ENCODE measurements at regions not wholly inside any gene's neighbourhood (a gene's known extent, or its start where the extent isn't known, plus 50 kb on each side); places are given as distances from the start of the nearest gene placed in this dataset.
A peak's percentile ranks its signal among the peaks of the same experiment; 100 is the strongest.
"Not testable (repeated sequence)": the region's sequence is repeated elsewhere in the genome, so short reads cannot be mapped to it uniquely, and the experiment has no call there.

DNA sequence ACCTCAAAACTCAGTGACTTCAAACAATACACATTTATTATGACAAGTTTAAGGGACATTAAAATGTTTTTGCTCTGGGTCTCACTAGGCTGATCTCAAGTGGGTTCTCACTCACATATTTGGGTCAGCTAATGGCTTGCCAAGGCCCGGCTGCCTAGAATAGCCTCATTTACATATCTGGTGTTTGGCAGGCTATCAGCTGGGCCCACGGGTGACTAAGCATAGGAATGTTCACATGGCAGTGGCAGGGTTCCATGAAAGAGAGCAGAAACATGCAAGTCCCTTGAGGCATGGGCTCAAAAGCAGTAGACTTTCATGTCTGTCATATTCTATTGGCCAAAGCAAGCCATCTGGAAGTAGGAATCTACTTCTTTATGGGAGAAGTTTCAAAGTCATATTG lies 492.6 kb downstream of the KCNT2 start:
- DNase-seq (ENCODE audit: low spot score) = peak; percentile 78
- no peak for TF ChIP-seq CTCF (IDR thresholded peaks at IDR 0.05)
- H3K27ac ChIP-seq = no peak overlapping the region
- no peak overlapping the region for H3K4me3 ChIP-seq

DNA sequence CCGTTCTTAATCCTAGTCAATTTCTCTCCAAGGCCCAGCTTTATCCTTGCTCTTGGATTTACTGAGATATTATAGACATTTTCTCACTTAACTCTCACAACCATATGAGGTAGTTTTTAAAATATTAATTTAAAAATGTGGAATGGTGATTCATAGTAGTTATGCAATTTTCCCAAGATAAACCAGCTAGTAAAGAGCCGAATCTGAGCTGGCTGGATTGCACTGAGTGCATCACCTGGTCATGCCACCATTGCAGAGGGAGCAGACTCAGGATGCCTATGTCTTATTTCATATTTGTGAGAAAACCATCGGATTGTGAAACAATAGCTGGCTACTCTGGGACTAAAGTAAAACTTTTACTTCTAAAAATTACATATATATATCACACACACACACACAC lies 494.0 kb downstream of the KCNT2 start:
- Histone ChIP-seq H3K27ac (no peak overlapping the region), H3K4me3 (no peak overlapping the region)
- no peak for TF ChIP-seq CTCF (IDR thresholded peaks at IDR 0.05)
- DNase-seq (ENCODE audit: low spot score) = no peak

- not testable (repeated sequence) for H3K27ac ChIP-seq; DNase-seq (ENCODE audit: low spot score); H3K4me3 ChIP-seq
Observed at GRCh38 chr1:196108990-196109389, 499.2 kb downstream of the KCNT2 start.

DNA sequence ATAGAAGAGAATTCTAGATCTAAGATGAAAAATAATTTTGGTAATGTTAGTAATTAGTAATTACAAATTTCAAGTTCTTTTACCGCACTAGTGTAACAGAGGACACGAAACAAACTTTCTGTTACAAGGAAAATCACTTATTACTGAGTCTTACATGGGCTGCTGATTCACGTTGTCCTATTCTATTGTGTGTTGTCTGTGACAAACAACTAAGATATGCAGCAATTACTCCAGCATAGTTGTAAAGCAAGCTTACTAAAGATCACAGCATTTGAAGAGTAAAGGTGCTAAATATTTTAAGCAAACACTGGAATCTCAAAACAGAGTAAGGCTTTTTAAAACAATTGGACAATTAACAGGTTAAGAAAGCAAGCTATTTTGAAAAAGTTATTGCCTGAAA lies 502.3 kb downstream of the KCNT2 start:
- no peak overlapping the region for H3K27ac ChIP-seq
- H3K4me3 ChIP-seq = no peak overlapping the region
- DNase-seq (ENCODE audit: low spot score) = no peak
- no peak for TF ChIP-seq CTCF (IDR thresholded peaks at IDR 0.05)

DNA sequence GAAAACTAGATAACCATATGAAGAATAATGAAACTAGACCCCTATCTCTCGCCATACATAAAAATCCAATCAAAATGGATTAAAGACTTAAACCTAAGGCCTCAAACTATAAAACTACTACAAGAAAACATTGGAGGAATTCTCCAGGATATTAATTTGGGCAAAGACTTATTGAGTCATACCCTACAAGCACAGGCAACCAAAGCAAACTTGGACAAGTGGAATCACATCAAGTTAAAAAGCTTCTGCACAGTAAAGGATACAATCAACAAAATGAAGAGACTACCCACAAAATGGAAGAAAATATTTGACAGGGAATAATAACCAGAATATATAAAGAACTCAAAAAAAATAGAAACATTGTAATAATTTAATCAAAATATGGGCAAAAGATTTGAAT lies 505.4 kb downstream of the KCNT2 start:
- no peak overlapping the region for H3K4me3 ChIP-seq
- no peak overlapping the region for H3K27ac ChIP-seq
- no peak for DNase-seq (ENCODE audit: low spot score)
- no peak for TF ChIP-seq CTCF (IDR thresholded peaks at IDR 0.05)

DNA sequence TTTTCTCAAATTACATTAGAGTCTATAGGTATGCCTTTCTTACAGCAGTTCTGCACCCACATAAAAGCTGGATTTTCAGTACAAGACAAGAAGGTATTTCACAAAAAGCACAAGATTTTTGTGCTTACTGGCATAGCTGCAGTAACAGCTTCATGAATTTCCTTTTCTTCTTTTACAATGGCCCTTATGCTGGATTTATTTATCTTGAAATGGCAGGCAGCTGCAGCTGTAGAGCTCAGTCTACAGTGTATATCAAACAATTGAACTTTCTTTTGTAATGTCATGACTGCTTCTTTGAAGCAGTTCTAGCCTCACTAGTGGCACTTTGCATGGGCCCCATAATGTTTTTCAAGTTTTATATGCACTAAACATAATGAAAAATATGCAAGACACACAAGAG lies 510.2 kb downstream of the KCNT2 start:
- H3K4me3 ChIP-seq = no peak overlapping the region
- no peak for DNase-seq (ENCODE audit: low spot score)
- no peak overlapping the region for H3K27ac ChIP-seq
- TF ChIP-seq CTCF (IDR thresholded peaks at IDR 0.05) = no peak

DNA sequence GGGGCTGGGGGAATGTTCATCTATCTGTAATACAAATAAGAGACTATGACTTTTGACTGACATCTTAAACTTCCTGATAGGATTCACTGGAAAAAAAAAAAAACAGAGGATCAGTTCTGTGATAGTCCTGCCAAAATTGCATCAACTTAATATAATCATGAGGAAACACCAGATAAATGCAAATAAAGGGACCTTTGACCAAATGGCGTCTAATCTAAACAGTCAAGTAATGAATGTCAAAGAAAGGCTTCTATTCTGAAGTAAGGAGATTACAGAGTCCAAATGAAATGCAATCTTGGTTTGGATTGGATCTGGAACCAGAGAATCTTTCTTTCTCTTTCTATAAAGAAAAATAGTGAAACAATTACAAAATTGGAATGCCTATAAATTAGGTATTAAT lies 513.4 kb downstream of the KCNT2 start:
- H3K27ac ChIP-seq = no peak overlapping the region
- H3K4me3 ChIP-seq = no peak overlapping the region
- no peak for DNase-seq (ENCODE audit: low spot score)
- TF ChIP-seq CTCF (IDR thresholded peaks at IDR 0.05) = no peak
